ENCODE measurements at regions not wholly inside any gene's neighbourhood (a gene's known extent, or its start where the extent isn't known, plus 50 kb on each side); places are given as distances from the start of the nearest gene placed in this dataset.

- no TSS peak for BruUV-seq (replicated peaks)
- intact Hi-C loops (cut with micrococcal nuclease): no loop called here
Observed at GRCh38 chr6:19590501-19591131, 246.6 kb upstream of the ID4 start.

More at GRCh38 chr6:19590501-19591131, 246.6 kb upstream of the ID4 start:
- ATAC-seq (no peak), DNase-seq (ENCODE audit: low read depth, low spot score) (no peak)
- Histone ChIP-seq H2AFZ (ENCODE audit: low read depth, low read length, poor library complexity, severe bottlenecking) (no peak overlapping the region), H3K27ac (ENCODE audit: low read depth, low read length) (no peak overlapping the region), H3K27me3 (ENCODE audit: insufficient read depth, low read length) (no peaks in the 10 kb centered on the region), H3K4me2 (ENCODE audit: low read length) (no peak overlapping the region), H3K36me3 (ENCODE audit: control insufficient read depth in 1 of 2, insufficient read depth in 2 of 2, low read length in 2 of 2) (no peaks in the 10 kb centered on the region), H3K4me3 (replicated peaks in 1 of 2; ENCODE audit: low read depth in 1 of 2, low read length in 2 of 2) (no peak overlapping the region), H3K4me1 (ENCODE audit: control insufficient read depth in 1 of 2, insufficient read depth in 2 of 2, low read length in 2 of 2) (no peaks in the 10 kb centered on the region), H3K9me3 (ENCODE audit: control insufficient read depth in 1 of 2, insufficient read depth in 1 of 2, low read depth in 1 of 2, low read length in 2 of 2) (no peaks in the 10 kb centered on the region), H3K79me2 (ENCODE audit: insufficient read depth, low read length) (no peaks in the 10 kb centered on the region), H3K9ac (ENCODE audit: low read length) (no peak overlapping the region), H3K9me2 (ENCODE audit: insufficient read depth) (no peaks in the 10 kb centered on the region), H4K20me1 (ENCODE audit: insufficient read depth) (no peaks in the 10 kb centered on the region)
- no peak for TF ChIP-seq RAD21 (IDR thresholded peaks at IDR 0.05; ENCODE audit: low read depth)
- TF ChIP-seq ZNF274 (IDR thresholded peaks at IDR 0.05; ENCODE audit: low read depth, low read length): no peak
- no peak for TF ChIP-seq CTCF (IDR thresholded peaks at IDR 0.05 in 2 of 3, conservative IDR thresholded peaks at IDR 0.05 in 1 of 3; ENCODE audit: borderline replicate concordance in 1 of 3, insufficient read depth in 1 of 3, low read depth in 2 of 3, low read length in 2 of 3)
- TF ChIP-seq SP1 (IDR thresholded peaks at IDR 0.05; ENCODE audit: low read depth): no peak
- TF ChIP-seq POLR2A (IDR thresholded peaks at IDR 0.05; ENCODE audit: borderline replicate concordance, extremely low read depth, insufficient read depth, insufficient read length): no peak
- TF ChIP-seq FOSL1 (IDR thresholded peaks at IDR 0.05; ENCODE audit: low read depth): no peak
- no peak for TF ChIP-seq JUND (IDR thresholded peaks at IDR 0.05)
- no peak for TF ChIP-seq CEBPB (IDR thresholded peaks at IDR 0.05; ENCODE audit: low read depth)
- TF ChIP-seq ZBTB33 (IDR thresholded peaks at IDR 0.05; ENCODE audit: extremely low read depth, insufficient replicate concordance, low read length): no peak
- TF ChIP-seq REST (IDR thresholded peaks at IDR 0.05; ENCODE audit: low read depth): no peak
- no peak for TF ChIP-seq YY1 (IDR thresholded peaks at IDR 0.05; ENCODE audit: extremely low read depth, insufficient replicate concordance, low read depth, low read length)
- no peak for TF ChIP-seq CBX3 (IDR thresholded peaks at IDR 0.05; ENCODE audit: low read depth)
- no peak for TF ChIP-seq SRF (IDR thresholded peaks at IDR 0.05; ENCODE audit: low read depth)
- TF ChIP-seq ELF1 (IDR thresholded peaks at IDR 0.05; ENCODE audit: borderline replicate concordance, low read depth): no peak
- TF ChIP-seq ZFX (IDR thresholded peaks at IDR 0.05): no peak
- no peak for TF ChIP-seq POLR2AphosphoS5 (IDR thresholded peaks at IDR 0.05; ENCODE audit: low read depth, low read length)
- ChIA-PET CTCF (no interaction called here), RAD21 (ENCODE audit: low non-redundant PET in 1 of 2, low total read pairs in 2 of 2, uncharacterized antibody in 2 of 2, unreplicated experiment in 2 of 2) (no interaction called here), POLR2A (no interaction called here)
